GM12873 (cell line): ENCODE measurements at regions not wholly inside any gene's neighbourhood (a gene's known extent, or its start where the extent isn't known, plus 50 kb on each side); places are given as distances from the start of the nearest gene placed in this dataset.

Experiments
- TF ChIP-seq, protein P1 (sequence below): IDR thresholded peaks from 2 replicates; pipeline ENCODE4 v1.5.1; 2012; ENCODE audit warnings: low read depth, mild to moderate bottlenecking, moderate library complexity, low read length, control low read depth; ENCODE audit not compliant: insufficient read depth; ENCODE audit errors: missing control alignments

- TF ChIP-seq, protein P1, sequence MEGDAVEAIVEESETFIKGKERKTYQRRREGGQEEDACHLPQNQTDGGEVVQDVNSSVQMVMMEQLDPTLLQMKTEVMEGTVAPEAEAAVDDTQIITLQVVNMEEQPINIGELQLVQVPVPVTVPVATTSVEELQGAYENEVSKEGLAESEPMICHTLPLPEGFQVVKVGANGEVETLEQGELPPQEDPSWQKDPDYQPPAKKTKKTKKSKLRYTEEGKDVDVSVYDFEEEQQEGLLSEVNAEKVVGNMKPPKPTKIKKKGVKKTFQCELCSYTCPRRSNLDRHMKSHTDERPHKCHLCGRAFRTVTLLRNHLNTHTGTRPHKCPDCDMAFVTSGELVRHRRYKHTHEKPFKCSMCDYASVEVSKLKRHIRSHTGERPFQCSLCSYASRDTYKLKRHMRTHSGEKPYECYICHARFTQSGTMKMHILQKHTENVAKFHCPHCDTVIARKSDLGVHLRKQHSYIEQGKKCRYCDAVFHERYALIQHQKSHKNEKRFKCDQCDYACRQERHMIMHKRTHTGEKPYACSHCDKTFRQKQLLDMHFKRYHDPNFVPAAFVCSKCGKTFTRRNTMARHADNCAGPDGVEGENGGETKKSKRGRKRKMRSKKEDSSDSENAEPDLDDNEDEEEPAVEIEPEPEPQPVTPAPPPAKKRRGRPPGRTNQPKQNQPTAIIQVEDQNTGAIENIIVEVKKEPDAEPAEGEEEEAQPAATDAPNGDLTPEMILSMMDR = no peak
Measured at GRCh38 chr13:44817131-44817671, 172.1 kb downstream of the NUFIP1 start.

GRCh38 chr13:44816701-44817100, 172.6 kb downstream of the NUFIP1 start:
- TF ChIP-seq, protein P1 = no peak

DNA sequence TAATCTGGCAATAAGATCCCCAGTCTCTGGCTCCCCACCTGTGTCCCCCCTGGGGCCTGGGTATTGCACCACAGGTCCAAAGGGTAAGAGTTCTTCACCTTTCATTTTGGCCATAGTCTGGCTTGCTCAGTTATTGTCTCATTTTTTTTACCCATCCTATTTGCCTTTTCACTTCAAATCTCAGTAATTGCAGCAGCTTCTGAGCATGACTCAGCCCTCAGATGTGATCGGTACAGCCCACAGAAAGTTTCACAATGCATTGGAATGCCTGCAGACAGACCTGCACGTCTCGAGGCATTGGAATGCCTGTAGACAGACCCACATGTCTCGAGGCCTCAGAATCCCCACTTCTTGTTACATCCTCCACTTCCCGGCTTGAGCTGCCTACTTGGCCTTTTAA, 173.6 kb downstream of the NUFIP1 start:
- TF ChIP-seq, protein P1 = no peak

GRCh38 chr13:44814836-44815235, 174.4 kb downstream of the NUFIP1 start:
- TF ChIP-seq, protein P1 = no peak

- TF ChIP-seq, protein P1 = no peak
Measured at GRCh38 chr13:44814161-44814560, 175.1 kb downstream of the NUFIP1 start.

DNA sequence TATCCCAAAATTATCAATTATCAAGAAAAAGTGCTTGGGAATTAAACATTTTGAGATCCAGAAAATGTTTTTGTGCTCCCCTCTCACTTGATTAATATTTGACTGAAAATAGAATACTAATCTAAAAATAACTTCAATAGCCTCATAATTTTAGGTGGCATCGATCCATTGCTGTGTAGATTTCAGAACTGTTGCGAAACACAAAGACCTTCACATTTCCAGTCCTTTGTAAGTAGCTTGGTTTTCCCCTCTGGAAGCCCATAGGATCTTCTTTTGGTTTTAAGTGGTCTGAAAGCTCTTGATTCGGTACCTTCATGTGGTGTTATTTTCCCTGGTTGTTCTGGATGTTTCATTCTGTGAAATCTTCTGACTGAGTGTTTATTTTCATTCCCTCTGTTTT, 176.5 kb downstream of the NUFIP1 start:
- TF ChIP-seq, protein P1 = no peak

DNA sequence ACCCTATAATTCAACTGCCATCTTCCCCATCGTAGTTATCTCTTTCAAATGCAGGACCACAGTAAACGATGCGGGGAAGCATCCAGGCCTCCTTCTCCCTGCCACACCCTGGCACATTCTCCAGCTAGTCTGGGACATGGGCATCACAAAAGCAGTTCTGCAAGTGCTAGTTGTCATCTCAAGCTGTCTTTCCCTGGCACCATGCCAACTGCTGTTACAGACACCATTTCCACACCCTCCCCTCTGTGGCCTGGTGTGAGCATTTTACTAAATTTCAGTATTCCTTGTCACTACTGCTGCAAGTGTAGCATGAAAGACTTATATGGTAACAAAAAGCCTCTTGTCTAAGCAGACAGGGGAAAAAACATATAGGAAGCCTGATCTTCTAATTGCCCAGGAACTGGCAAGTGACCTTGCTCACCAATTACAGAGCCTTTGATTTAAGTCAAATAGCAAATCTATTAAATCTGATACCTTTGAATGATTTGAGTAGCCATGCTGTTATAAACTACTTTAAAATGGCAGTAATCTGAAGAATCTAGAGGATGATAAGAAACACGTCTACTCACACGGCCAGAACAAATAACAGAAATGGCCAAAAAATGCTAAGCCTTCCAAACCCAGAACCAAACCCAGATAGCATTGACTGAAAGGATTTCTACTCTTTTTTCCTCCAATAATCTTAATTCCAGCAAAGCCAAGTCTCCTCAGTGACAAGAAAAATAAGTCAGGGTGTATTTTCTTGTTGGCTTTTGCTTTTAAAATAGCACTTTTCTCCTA, 179.0 kb downstream of the NUFIP1 start:
- TF ChIP-seq, protein P1 = no peak
